GM18499 (cell line): ENCODE measurements at regions not wholly inside any gene's neighbourhood (a gene's known extent, or its start where the extent isn't known, plus 50 kb on each side); places are given as distances from the start of the nearest gene placed in this dataset.

Source experiments
- ATAC-seq: cut with Tn5 transposase; IDR thresholded peaks from one replicate; pipeline ENCODE4 v1.9.1; 2021; ENCODE audit warnings: moderate number of reproducible peaks; ENCODE audit not compliant: insufficient read depth, unreplicated experiment

DNA sequence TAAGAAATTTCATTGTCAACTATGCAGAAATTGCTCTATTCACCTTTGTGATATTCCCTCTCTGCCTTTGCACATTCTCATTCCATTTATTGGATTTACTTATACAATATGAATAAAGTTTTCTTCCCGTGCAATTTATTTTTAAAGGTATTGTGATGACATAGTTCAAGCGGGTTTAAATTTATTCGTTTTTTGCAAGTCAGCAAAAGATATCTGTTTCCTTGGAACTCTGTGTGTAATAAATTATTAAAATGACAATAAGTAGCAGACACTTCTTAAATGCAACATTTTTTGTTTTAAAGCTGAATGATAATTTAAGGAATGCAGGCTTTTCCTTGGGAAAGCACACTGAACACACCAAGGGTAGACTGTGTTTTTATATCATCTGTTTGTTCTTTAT is 143.1 kb downstream of the SLC41A2 start:
- ATAC-seq = no peak
